H54 (cell line): ENCODE measurements at regions not wholly inside any gene's neighbourhood (a gene's known extent, or its start where the extent isn't known, plus 50 kb on each side); places are given as distances from the start of the nearest gene placed in this dataset.
A peak's percentile ranks its signal among the peaks of the same experiment; 100 is the strongest.
"Not testable (repeated sequence)": the region's sequence is repeated elsewhere in the genome, so short reads cannot be mapped to it uniquely, and the experiment has no call there.

Source experiments
- DNase-seq: peaks from one replicate; pipeline ENCODE4 v3.0.0; 2011; ENCODE audit warnings: low spot score, mixed read lengths; ENCODE audit not compliant: insufficient read length
- FAIRE-seq: peaks from 3 replicates; lab custom pipeline; 2011; peaks lifted over from hg19 to GRCh38; lab: Jason Lieb, UNC
- POLR2A ChIP-seq: IDR thresholded peaks from 2 replicates; pipeline ENCODE4 v1.6.1; 2011; ENCODE audit warnings: low read depth, mild to moderate bottlenecking, low read length

- FAIRE-seq: peak; percentile 93
- DNase-seq: peak; percentile 9
- no peak for TF ChIP-seq POLR2A
These were observed 170.4 kb downstream of the HTR1B start for GRCh38 chr6:77292564-77293546.

DNA sequence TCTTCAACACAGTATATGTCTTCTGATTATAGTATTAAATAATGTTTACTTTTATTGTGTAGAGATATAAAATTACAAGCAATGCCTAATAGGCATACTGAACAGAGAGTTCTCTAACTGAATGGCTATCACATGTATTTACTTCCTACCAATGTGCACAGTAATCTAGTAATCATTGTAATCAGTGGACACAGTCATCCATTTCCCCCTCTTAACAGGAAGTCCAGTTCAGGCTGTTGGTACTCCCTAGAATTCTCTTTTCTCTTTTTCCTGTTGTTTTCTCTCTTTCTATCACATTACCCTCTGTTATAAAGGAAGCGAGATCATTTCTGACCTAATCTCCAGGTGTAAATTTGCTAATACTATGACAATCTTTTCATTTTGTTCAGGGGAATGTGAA, 172.5 kb downstream of the HTR1B start:
- no peak for TF ChIP-seq POLR2A
- DNase-seq (no peak), FAIRE-seq (peak; percentile 6)

DNA sequence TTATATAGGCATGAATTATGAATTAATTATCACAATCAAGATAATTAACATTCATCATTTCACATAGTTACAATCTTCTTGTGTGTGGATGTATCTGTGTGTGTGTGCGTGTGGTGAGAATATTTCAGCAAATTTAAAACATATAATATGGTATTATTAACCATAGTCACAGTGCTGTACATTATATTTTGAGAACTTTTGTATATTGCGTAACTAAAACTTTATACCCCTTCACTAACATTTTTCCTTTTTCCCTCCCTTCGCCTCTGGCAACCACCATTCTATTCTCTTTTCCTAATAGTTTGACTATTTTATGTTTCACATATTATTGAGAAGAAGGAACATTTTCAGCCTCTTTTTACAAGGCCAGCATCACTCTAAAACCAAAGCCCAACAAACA, 176.8 kb downstream of the HTR1B start:
- FAIRE-seq (no peak), DNase-seq (no peak)
- no peak for TF ChIP-seq POLR2A

- DNase-seq: no peak
- no peak for TF ChIP-seq POLR2A
- FAIRE-seq: no peak
These were observed 189.4 kb downstream of the HTR1B start for GRCh38 chr6:77273929-77274328.

- no peak for DNase-seq
- no peak for FAIRE-seq
- TF ChIP-seq POLR2A: no peak
These were observed 198.3 kb downstream of the HTR1B start for GRCh38 chr6:77264970-77265369.

DNA sequence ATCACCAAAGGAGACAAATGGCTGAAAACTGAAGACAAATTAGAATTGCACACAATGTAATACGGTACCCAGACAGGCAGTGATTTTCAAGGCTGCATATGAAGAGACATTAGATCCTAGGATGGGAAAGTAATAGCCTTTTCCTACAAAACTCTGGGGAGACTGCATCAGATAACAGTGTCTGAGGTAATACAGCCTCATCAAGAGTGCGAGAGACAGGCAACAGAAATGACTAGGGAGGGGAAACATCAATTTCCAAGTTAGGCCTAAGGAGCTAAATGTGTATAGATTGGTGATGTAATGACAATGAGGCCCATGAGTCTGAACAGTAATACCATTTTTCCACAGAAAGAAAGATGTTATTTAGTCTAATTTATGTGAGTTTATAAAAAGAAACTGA, 200.3 kb downstream of the HTR1B start:
- FAIRE-seq (no peak), DNase-seq (no peak)
- TF ChIP-seq POLR2A: no peak

GRCh38 chr6:77251801-77252200, 211.5 kb downstream of the HTR1B start:
- not testable (repeated sequence) for DNase-seq, FAIRE-seq

DNA sequence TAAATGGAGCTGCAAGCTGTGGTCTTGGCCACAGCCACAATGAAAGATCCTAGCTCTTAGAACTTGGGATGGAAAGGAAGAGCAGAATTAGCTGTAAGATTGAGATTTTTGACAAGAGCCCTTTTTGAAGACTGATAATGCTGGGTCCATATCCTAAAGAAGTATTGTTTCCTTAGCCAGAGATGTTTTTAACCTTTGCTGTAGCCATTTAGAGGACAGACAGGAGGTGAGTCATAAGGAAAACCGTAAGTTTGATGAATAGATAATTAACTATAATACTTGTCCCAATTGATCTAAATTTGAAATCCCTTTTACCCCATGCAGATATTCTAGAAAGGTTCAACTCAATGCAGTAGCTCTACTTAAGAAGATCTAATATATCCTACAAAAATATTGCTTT, 213.7 kb downstream of the HTR1B start:
- FAIRE-seq (no peak), DNase-seq (no peak)
- TF ChIP-seq POLR2A: no peak

DNA sequence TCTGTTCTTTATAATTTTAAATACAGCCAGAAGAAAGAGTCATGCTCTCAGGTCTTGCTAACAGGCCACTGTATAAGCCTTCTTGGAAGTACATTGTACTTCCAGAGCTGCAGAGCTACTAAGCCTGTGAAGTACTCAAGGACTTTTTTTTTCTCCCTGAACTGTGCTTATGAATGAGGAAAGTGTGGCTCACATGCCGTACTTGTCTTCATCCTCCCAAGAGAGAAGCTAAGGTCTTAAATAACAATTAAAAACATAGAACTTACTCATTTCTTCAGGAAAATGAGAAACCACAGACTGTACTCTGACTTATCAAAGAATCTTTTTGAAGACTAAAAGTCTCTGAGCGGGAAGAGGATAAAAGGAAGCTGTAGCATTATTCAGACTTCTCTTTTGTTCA, 218.3 kb downstream of the HTR1B start:
- no peak for TF ChIP-seq POLR2A
- FAIRE-seq: no peak
- no peak for DNase-seq

- DNase-seq (no peak), FAIRE-seq (no peak)
- no peak for TF ChIP-seq POLR2A
These were observed 231.6 kb downstream of the HTR1B start for GRCh38 chr6:77231438-77232305.

DNA sequence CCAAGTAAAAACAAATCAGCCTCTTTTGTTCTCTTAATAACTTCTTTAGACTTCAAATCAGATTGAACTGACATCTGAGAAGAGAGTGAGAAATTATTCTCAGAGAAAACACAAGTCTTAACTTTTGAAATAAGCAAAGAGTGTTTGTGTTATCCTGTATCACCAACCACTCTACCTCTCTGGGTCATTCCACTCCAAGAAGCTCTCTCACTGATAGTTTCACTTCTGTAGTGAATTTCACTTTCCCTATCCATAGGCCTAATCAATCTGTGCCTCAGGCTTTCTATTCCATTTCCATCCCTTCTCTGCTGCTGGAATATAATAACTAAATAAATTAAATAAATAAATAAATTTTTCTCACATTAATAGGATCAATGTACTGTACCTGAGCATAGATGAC, 235.0 kb downstream of the HTR1B start:
- DNase-seq: no peak
- no peak for FAIRE-seq
- TF ChIP-seq POLR2A: no peak

GRCh38 chr6:77217896-77218295, 245.4 kb downstream of the HTR1B start:
- no peak for DNase-seq
- no peak for TF ChIP-seq POLR2A
- no peak for FAIRE-seq

- no peak for TF ChIP-seq POLR2A
- FAIRE-seq (no peak), DNase-seq (no peak)
These were observed 257.4 kb downstream of the HTR1B start for GRCh38 chr6:77205936-77206335.

GRCh38 chr6:77204555-77204954, 258.7 kb downstream of the HTR1B start:
- no peak for FAIRE-seq
- no peak for DNase-seq
- no peak for TF ChIP-seq POLR2A

DNA sequence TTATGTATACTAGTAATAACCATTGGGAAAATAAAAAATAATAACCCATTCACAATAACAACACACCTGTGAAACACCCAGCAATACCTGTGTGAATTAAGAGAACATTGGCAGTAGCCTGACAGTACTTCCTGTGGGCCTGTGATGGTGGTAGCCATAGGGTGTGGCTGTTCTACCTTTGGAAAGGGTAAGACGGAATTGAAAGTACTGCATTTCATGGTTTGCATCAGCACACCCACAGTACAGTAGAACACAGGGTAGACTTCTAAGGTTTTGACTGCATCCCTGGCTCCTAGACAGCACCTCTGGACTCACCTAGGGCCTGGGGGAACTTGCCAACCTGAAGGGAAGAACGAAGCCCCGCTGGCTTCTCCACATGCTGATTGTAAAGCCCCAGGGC, 279.8 kb downstream of the HTR1B start:
- no peak for TF ChIP-seq POLR2A
- DNase-seq: no peak
- FAIRE-seq: no peak
